ENCODE measurements at regions not wholly inside any gene's neighbourhood (a gene's known extent, or its start where the extent isn't known, plus 50 kb on each side); places are given as distances from the start of the nearest gene placed in this dataset.

DNA sequence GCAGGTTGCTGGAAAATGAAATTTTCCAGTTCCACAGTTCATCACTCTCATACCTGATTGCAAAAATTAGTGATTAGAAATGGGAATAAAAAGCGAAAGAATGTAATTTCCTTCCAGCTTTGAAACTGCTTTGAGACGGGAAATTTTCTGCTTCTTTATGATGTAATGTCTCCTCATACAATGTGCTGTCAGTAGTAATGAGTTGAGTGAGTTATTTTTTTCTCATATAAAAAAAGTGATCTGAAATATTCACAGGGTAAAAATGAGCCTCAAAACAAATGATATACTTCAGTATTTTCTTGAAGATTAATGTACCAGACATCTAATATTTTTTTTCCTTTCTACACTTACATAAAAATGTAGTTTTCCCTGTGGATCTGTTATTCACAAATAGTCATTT lies 179.1 kb upstream of the FAT4 start:
- DNase-seq (no peak), ATAC-seq (no peak)
- no peaks in the 10 kb centered on the region for H3K9me3 ChIP-seq
- no peaks in the 10 kb centered on the region for H3K36me3 ChIP-seq (ENCODE audit: low read depth)
- no peaks in the 10 kb centered on the region for H3K4me1 ChIP-seq (ENCODE audit: low read depth)
- intact Hi-C loops (cut with DNase I, micrococcal nuclease): no loop called here
- TF ChIP-seq, protein P1, sequence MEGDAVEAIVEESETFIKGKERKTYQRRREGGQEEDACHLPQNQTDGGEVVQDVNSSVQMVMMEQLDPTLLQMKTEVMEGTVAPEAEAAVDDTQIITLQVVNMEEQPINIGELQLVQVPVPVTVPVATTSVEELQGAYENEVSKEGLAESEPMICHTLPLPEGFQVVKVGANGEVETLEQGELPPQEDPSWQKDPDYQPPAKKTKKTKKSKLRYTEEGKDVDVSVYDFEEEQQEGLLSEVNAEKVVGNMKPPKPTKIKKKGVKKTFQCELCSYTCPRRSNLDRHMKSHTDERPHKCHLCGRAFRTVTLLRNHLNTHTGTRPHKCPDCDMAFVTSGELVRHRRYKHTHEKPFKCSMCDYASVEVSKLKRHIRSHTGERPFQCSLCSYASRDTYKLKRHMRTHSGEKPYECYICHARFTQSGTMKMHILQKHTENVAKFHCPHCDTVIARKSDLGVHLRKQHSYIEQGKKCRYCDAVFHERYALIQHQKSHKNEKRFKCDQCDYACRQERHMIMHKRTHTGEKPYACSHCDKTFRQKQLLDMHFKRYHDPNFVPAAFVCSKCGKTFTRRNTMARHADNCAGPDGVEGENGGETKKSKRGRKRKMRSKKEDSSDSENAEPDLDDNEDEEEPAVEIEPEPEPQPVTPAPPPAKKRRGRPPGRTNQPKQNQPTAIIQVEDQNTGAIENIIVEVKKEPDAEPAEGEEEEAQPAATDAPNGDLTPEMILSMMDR (IDR thresholded peaks at IDR 0.05): no peak
- H3K4me3 ChIP-seq: no peak overlapping the region

DNA sequence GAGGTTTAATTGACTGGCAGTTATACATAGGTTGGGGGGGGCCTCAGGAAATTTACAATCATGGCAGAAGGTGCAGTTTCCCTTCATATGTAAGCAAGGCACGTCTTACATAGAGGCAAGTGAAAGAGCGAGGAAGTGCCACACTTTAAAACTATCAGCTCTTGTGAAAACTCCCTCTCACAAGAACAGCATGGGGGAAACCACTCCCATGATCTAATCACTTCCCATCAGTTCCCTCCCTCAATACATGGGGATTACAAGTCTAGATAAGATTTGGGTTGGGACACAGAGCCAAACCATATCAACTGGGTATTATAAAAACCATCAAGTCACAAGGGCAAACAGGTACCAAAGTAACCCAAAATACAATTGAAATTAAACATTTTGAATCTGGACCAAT lies 182.0 kb upstream of the FAT4 start:
- no peaks in the 10 kb centered on the region for H3K9me3 ChIP-seq
- no peaks in the 10 kb centered on the region for H3K36me3 ChIP-seq (ENCODE audit: low read depth)
- intact Hi-C loops (cut with DNase I, micrococcal nuclease): no loop called here
- no peak for ATAC-seq
- no peak for DNase-seq
- no peaks in the 10 kb centered on the region for H3K4me1 ChIP-seq (ENCODE audit: low read depth)
- H3K4me3 ChIP-seq: no peak overlapping the region
- TF ChIP-seq, protein P1 (IDR thresholded peaks at IDR 0.05): no peak

DNA sequence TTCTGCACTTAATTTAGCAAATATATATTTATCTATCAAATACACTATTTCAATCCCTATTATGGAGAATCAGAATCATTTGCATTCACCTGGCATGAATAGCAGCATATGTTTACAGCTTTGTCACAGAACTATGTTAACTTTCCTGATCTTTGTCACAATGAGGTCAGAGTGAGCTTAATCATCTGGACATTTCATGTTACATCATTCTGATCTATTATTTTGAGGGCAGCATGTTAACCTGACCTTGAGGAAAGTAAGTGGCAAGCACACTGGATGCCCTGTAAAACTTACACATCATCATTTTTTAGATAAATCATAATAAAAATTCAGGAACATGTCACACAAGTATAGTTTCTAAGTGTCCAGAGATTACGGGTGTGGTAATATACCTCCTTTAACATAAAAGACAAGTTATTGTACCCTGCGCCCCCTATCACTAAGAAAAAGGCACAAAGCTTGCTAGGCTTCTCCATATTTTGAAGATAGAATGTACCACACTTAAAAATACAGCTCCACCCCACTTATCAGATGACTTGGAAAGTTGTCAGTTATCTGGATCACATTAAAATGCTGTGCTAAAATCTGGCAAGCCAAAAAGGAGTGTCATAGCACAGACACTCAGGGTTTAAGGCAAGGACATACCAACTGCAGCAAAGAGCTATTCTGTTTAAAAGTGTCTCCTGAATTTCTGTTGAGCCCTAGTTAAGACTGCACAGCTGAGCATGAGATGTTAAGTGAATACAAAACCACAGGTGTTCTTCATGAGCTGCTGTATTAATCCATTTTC lies 182.7 kb upstream of the FAT4 start:
- Histone ChIP-seq H3K4me3 (no peak overlapping the region), H3K9me3 (no peaks in the 10 kb centered on the region), H3K4me1 (ENCODE audit: low read depth) (no peaks in the 10 kb centered on the region), H3K36me3 (ENCODE audit: low read depth) (no peaks in the 10 kb centered on the region)
- TF ChIP-seq, protein P1 (IDR thresholded peaks at IDR 0.05): no peak
- no peak for ATAC-seq
- DNase-seq: no peak
- intact Hi-C loops (cut with DNase I, micrococcal nuclease): no loop called here

DNA sequence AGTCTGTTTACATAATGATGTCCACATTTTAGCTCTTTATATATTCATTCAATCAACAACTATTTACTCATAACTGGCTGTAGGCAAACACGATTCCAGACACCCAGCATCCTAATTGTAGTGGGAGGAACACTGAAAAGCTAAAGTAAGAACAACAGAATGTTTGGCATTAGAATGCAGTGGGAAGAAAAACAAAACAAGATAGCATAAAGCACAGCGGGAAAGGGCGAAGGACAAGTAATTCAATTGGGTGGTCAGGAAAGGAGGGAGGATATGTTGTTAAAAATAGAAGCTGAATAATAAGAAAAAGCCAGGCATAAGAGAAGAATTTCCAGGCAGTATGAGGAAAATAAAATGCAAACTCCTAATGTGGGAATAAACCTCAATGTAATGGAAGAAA lies 189.5 kb upstream of the FAT4 start:
- Histone ChIP-seq H3K4me3 (no peak overlapping the region), H3K36me3 (ENCODE audit: low read depth) (no peaks in the 10 kb centered on the region), H3K9me3 (no peaks in the 10 kb centered on the region), H3K4me1 (ENCODE audit: low read depth) (no peaks in the 10 kb centered on the region)
- ATAC-seq: no peak
- no peak for DNase-seq
- TF ChIP-seq, protein P1 (IDR thresholded peaks at IDR 0.05): no peak
- intact Hi-C loops (cut with DNase I, micrococcal nuclease): no loop called here

DNA sequence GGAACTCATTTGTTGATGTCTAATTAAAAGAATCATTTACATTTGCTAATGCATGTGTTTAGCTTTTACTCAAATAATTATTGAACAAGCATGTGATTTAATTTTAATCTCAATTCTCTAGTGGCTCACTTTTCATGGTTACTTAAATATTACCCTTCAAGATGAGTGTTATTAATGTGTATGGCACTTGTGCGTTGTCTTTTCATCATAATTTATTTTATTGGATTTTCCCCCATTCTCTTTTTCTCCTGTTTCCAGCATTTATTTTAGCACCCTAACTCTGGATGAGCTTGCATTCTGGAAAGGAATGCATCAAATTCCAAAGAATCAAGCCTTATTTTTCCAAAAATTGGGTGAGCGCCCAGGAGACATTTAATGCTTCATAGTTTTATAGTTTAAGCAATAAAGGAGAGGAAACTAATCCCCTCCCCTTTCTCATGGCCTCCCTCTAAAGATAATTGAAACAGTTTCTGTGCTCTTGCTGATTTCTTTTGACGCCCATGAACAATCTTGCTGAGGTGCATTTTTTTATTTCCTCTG lies 191.1 kb upstream of the FAT4 start:
- Histone ChIP-seq H3K36me3 (ENCODE audit: low read depth) (no peaks in the 10 kb centered on the region), H3K9me3 (no peaks in the 10 kb centered on the region), H3K4me1 (ENCODE audit: low read depth) (no peaks in the 10 kb centered on the region), H3K4me3 (no peak overlapping the region)
- no peak for ATAC-seq
- intact Hi-C loops (cut with DNase I, micrococcal nuclease): no loop called here
- DNase-seq: no peak
- TF ChIP-seq, protein P1 (IDR thresholded peaks at IDR 0.05): no peak

All from mucosa of descending colon (tissue), 3 donors.